Prostate gland (tissue), 2 donors: ENCODE measurements at regions not wholly inside any gene's neighbourhood (a gene's known extent, or its start where the extent isn't known, plus 50 kb on each side); places are given as distances from the start of the nearest gene placed in this dataset.

Source experiments
- CTCF ChIP-seq, 4 experiments: fragments of 200-600 bp in 2 of 4; fragments of 450-650 bp in 2 of 4; sonication (generic) in 2 of 4; IDR thresholded peaks; 1 replicate in 3 of 4; 2 replicates in 1 of 4; pipeline ENCODE4 v1.5.1; 2016 to 2019; ENCODE audit warnings: antibody characterized with exemption in 4 of 4, mild to moderate bottlenecking in 2 of 4, moderate library complexity in 2 of 4
- POLR2A ChIP-seq: fragments of 450-650 bp; IDR thresholded peaks from one replicate; pipeline ENCODE4 v1.6.1; 2016; ENCODE audit warnings: antibody characterized with exemption, mild to moderate bottlenecking
- POLR2AphosphoS5 ChIP-seq: sonication (generic); formaldehyde crosslinking; IDR thresholded peaks from one replicate; pipeline ENCODE4 v1.6.1; 2017; ENCODE audit warnings: antibody characterized with exemption

DNA sequence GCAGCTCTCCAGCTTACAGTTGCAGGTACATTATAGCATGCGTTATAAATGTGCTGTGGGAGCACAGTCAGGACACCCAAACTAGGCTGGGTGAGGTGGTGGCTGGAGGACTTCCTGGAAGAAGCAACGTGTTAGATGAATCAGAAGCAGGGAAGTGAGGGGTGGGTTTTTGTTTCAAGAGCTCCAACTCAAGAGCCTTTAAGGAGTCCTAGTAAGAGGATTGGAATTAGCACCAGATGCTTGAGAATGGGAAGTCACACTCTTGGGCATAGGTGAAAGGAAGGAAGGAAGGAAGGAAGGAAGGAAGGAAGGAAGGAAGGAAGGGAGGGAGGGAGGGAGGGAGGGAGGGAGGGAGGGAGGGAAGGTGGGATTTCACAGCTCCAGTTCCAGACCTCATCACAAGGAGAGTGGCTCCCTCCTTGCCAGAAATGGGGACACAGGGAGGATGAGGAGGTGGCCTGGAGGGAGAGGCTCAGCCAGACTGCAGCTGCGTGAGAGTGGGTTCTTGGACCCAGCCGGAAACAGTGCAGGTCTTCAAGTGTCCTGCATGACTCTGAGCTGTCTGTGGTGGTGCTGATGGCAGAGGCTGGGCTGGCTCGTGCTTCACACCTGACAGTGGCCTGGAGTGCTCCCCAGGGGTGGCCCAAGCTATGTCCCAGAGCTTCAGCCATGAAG lies 115.7 kb upstream of the GSC start:
- TF ChIP-seq CTCF (IDR thresholded peaks at IDR 0.05) = no peak
- no peak for TF ChIP-seq POLR2A
- TF ChIP-seq POLR2AphosphoS5 = no peak
